Daoy (cell line): ENCODE measurements at regions not wholly inside any gene's neighbourhood (a gene's known extent, or its start where the extent isn't known, plus 50 kb on each side); places are given as distances from the start of the nearest gene placed in this dataset.
"Not testable (repeated sequence)": the region's sequence is repeated elsewhere in the genome, so short reads cannot be mapped to it uniquely, and the experiment has no call there.

Source experiments
- DNase-seq: peaks from one replicate; pipeline ENCODE4 v3.0.0-alpha.2; 2015; ENCODE audit warnings: low read depth

- DNase-seq: no peak
These were observed 1736.4 kb downstream of the TP53TG3F start for GRCh38 chr16:35195864-35196216.

- DNase-seq: no peak
These were observed 1736.9 kb downstream of the TP53TG3F start for GRCh38 chr16:35196313-35196712.

- DNase-seq: no peak
These were observed 1738.2 kb downstream of the TP53TG3F start for GRCh38 chr16:35197656-35198055.

GRCh38 chr16:35198223-35199199, 1739.1 kb downstream of the TP53TG3F start:
- no peak for DNase-seq

GRCh38 chr16:35200662-35201061, 1741.2 kb downstream of the TP53TG3F start:
- no peak for DNase-seq

- no peak for DNase-seq
These were observed 1741.7 kb downstream of the TP53TG3F start for GRCh38 chr16:35201151-35201550.

GRCh38 chr16:35203636-35204035, 1744.2 kb downstream of the TP53TG3F start:
- no peak for DNase-seq

GRCh38 chr16:35207059-35207999, 1747.9 kb downstream of the TP53TG3F start:
- peak; percentile 88 for DNase-seq

GRCh38 chr16:35208001-35208935, 1748.9 kb downstream of the TP53TG3F start:
- peak; percentile 35 for DNase-seq

- peak; percentile 57 for DNase-seq
These were observed 1751.4 kb downstream of the TP53TG3F start for GRCh38 chr16:35210681-35211433.

- no peak for DNase-seq
These were observed 1755.4 kb downstream of the TP53TG3F start for GRCh38 chr16:35214840-35215239.

- no peak for DNase-seq
These were observed 1755.9 kb downstream of the TP53TG3F start for GRCh38 chr16:35215287-35215686.

GRCh38 chr16:35216261-35216660, 1756.8 kb downstream of the TP53TG3F start:
- DNase-seq: not testable (repeated sequence)

- DNase-seq: peak; percentile 17
These were observed 1762.2 kb downstream of the TP53TG3F start for GRCh38 chr16:35221482-35222185.

GRCh38 chr16:35234679-35235078, 1775.3 kb downstream of the TP53TG3F start:
- no peak for DNase-seq

- DNase-seq: no peak
These were observed 1780.1 kb downstream of the TP53TG3F start for GRCh38 chr16:35239561-35239960.

- no peak for DNase-seq
These were observed 1789.6 kb downstream of the TP53TG3F start for GRCh38 chr16:35249051-35249450.

GRCh38 chr16:35252356-35252936, 1793.0 kb downstream of the TP53TG3F start:
- DNase-seq: no peak

- DNase-seq: peak; percentile 33
These were observed 1795.9 kb downstream of the TP53TG3F start for GRCh38 chr16:35255186-35255803.
